Fibroblast of the conjunctiva (primary cell): ENCODE measurements at regions not wholly inside any gene's neighbourhood (a gene's known extent, or its start where the extent isn't known, plus 50 kb on each side); places are given as distances from the start of the nearest gene placed in this dataset.

Experiments
- DNase-seq: peaks from one replicate; pipeline ENCODE4 v3.0.0-alpha.2; 2010; ENCODE audit warnings: low read depth

DNA sequence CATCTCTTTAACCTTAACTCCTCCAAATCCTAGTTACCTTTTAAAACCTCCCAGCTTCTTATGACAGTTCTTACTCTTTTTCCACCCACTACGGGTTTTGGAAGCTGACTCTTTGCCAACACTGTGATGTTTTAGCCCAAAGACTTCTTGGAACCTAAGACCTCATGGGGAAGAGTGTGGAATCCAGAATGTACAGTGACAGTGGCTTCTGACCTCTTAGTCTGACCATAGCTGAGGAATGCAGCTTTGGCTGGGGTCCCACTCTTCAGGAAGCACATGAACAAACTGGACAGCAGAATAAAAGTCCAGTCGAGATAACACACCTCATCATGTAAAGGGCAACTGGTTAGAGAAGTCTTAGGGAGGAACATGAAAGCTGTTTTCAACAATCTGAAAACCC, 161.1 kb upstream of the PKDCC start:
- no peak for DNase-seq

GRCh38 chr2:41890341-41890740, 157.5 kb upstream of the PKDCC start:
- no peak for DNase-seq

- DNase-seq, result no peak
Observed at GRCh38 chr2:41892476-41892875, 155.3 kb upstream of the PKDCC start.

GRCh38 chr2:41894563-41895333, 153.1 kb upstream of the PKDCC start:
- no peak for DNase-seq

DNA sequence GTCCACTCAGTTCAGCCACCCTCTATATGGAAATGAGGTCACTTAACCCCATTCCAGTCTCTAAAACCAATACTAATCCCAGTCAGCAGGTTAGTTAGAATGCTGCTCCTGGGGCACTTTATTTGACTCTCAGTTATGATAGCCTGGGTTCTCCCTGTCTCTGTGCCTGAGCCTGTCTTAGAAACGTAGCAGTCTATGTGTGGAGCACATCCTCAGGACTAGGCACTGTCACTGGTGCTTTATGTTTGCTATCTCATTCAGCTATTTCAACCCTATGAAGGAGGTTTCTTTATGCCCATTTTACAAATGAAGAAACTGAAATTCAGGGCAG, 152.5 kb upstream of the PKDCC start:
- no peak for DNase-seq

DNA sequence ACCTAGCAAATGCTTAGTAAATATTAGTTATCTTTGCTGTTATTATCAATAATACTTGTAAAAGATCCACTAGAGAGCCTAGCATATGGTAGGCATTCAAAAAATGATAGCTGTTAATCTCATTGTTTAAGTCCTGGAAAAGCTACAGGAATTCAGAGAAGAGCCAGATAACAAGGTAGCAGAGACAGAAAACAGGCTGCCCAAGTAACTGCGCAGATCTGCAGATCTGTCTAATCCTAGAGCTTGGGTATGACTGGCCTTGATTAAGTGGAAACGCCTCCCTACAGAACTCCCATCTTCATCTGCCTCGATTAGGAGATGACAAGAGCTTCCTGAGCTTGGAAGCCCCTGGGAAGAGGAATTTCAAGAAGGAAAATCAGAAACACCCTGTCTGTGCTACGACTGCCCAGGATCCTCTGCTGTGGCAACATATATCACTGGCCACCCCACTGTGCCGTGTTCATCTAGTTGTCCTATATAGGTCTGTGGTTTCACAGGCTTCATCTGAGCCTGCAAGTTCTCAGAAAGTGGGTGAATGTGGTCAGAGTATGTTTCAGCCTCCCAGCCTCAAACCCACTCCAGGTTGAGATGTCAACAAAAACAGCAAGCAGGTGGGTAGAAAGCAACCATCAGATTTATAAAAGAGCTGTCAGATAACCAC, 151.5 kb upstream of the PKDCC start:
- DNase-seq, result no peak

GRCh38 chr2:41899189-41899588, 148.6 kb upstream of the PKDCC start:
- DNase-seq, result no peak

- DNase-seq, result no peak
Observed at GRCh38 chr2:41900101-41900577, 147.7 kb upstream of the PKDCC start.

- no peak for DNase-seq
Observed at GRCh38 chr2:41902897-41903296, 144.9 kb upstream of the PKDCC start.

DNA sequence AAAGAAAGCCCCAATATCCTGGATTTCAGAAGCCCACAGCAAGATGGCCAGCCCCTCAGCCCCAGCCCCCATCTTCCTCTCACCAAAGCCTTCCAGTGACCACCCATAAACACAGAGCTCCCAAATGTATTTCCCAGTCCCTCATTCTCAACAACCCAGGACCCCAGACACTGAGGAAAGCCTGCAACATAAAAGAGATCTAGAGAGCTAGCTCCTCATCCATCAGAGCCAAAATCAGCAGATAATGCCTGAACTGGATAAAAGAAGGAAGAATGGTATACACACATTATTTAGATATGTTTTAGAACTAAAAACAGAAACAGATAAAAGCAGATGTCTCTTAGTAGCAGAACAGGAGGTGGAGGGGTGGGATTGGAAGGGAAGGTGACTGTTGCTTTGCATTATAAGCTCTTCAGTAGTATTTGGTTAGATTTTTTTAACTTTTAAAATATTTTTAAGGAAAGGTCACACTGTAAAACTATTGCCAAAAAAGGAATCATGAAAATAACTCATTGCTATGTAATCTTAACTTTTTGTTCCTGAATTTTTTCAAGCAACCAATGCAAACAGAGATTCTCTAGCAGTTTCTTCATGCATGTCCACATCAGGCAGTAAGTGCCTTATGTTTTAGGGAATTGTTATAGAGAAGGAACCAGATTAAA, 144.2 kb upstream of the PKDCC start:
- no peak for DNase-seq

- DNase-seq, result no peak
Observed at GRCh38 chr2:41904459-41904858, 143.4 kb upstream of the PKDCC start.

- DNase-seq, result no peak
Observed at GRCh38 chr2:41905597-41906337, 142.1 kb upstream of the PKDCC start.

DNA sequence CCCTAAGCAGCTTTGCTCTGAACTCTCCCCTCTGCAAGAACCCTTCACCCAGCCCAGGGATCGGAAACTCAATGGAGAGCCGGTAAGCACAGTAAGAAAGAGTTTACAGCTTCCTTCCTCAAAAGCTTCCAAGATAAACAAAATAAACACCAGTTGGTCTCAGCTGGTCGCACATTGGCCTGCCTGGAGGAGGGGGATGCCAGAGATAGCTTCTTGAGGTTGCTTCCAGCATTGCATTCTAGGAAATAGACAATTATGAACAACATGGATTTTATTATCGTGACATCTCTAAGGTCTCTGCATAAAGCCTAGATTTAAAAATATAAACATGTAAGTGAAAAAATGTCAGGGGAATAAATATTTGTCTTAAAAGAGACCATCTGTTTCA, 141.5 kb upstream of the PKDCC start:
- DNase-seq, result peak; percentile 81

- no peak for DNase-seq
Observed at GRCh38 chr2:41907141-41907540, 140.7 kb upstream of the PKDCC start.

DNA sequence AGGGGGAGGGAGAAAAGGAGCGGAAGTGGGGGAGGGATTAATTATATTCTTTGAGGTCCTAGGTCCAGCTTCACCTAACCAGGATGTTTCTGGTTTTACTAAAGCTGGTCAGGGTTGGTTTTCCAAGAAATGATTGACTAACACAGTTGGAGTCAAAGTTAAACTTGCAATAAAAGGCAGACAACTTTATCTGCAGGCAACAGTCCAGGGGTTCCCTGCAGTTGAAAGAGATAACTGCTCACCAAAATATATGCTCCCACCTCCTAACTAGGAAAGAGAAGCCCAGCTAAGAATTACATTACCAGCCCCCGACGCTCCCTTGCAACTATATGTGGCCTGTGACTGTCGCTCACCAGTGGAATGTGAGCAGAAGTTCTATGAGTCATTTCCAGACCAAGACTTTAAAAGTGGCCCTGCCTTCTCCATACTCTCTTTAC, 140.0 kb upstream of the PKDCC start:
- no peak for DNase-seq

GRCh38 chr2:41908349-41908748, 139.5 kb upstream of the PKDCC start:
- no peak for DNase-seq

- DNase-seq, result no peak
Observed at GRCh38 chr2:41909584-41909983, 138.2 kb upstream of the PKDCC start.

DNA sequence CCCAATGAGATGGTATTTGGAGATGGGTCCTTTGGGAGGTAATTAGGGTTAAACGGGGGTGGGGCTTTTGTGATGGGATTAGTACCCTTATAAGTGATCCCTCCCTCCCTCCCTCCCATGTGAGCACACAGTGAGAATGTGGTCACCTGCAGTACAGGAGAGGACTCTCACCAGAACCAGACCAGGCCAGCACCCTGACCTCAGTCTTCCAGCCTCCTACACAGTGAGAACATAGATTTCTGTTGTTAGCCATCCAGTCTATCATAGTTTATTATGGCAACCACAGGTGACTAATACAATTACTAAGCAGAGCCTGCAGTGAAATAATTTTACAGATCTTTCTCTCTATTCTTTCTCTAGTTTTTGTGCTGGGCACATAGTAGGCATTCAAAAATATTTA, 137.7 kb upstream of the PKDCC start:
- no peak for DNase-seq

DNA sequence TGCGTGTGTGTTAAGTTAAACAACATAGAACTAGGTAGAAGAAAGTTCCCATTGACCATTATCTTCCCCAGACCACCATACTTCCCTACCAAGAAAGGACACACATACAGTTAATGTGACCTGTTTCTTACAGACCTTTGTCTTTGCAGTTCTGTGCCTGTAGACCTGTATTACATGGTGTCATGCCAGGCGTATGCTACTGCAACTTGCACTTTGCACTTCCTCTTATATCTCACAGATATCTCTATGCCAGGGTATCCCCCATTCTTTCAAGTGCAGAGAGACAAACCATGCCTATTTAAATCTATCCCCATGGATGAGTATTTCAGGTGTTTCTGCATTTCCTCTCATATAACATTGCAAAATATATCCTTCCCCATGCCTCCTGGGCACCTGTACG, 136.8 kb upstream of the PKDCC start:
- DNase-seq, result no peak

DNA sequence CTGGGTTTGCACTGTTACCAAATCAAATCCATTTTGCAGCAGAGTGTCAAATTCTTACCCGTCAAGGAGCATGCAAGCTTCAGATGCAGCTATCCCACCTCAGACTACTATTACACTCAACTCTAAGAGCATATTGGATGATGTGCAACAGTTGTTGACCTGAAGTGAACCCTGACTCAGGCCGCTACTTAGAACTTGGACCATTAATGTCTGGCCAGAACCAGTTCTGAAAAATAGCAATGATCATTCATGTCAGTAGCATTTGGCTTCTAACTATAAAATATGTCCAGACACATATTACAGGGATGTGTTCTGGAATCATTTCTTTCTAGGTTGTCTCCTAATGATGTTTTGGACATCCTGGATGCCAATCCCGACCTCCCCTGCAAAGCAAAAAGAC, 135.5 kb upstream of the PKDCC start:
- no peak for DNase-seq

- DNase-seq, result no peak
Observed at GRCh38 chr2:41912776-41913175, 135.0 kb upstream of the PKDCC start.

DNA sequence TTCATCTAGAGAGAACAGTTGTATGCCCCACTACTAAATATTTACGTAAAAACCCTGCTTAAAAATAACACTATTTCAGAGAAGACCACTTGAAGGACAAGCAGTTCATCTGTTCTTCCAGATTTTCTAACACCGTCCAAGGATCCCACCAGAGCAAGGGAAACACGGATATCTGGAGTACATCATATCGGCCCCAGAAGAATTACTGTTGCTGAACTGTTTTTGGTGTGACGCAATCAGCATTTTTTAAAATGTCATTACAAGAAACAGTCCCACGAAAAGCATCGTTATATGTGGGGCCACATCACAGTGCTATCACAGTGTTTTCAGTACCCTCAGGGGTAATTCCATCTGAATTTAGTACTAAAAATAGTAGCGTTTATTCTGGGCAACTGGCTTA, 134.5 kb upstream of the PKDCC start:
- no peak for DNase-seq
